ENCODE measurements at regions not wholly inside any gene's neighbourhood (a gene's known extent, or its start where the extent isn't known, plus 50 kb on each side); places are given as distances from the start of the nearest gene placed in this dataset.
"Not testable (repeated sequence)": the region's sequence is repeated elsewhere in the genome, so short reads cannot be mapped to it uniquely, and the experiment has no call there.

DNA sequence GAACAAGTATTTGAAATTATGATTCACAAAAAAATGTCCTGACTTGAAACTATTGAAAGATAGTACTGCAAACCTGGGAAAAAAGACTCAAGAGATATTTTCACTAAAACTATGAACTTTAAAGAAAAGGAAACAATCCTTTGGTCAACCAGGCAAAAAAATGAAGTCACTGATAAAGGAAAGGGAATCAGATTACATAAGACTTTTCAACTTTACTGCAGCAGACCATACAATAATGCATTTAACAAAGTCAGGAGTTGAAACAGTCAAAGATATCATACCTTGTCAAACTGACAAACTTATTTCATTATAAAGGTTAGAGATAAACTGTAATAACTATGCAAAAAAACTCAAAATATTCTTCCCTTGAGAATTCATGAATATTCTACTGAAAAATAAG, 361.6 kb downstream of the DLEU7 start:
- H3K4me3 ChIP-seq (replicated peaks in 1 of 2; ENCODE audit: low read depth in 2 of 2, low read length in 2 of 2): no peak overlapping the region
- TF ChIP-seq, protein P1, sequence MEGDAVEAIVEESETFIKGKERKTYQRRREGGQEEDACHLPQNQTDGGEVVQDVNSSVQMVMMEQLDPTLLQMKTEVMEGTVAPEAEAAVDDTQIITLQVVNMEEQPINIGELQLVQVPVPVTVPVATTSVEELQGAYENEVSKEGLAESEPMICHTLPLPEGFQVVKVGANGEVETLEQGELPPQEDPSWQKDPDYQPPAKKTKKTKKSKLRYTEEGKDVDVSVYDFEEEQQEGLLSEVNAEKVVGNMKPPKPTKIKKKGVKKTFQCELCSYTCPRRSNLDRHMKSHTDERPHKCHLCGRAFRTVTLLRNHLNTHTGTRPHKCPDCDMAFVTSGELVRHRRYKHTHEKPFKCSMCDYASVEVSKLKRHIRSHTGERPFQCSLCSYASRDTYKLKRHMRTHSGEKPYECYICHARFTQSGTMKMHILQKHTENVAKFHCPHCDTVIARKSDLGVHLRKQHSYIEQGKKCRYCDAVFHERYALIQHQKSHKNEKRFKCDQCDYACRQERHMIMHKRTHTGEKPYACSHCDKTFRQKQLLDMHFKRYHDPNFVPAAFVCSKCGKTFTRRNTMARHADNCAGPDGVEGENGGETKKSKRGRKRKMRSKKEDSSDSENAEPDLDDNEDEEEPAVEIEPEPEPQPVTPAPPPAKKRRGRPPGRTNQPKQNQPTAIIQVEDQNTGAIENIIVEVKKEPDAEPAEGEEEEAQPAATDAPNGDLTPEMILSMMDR (IDR thresholded peaks at IDR 0.05; ENCODE audit: low read depth, low read length): no peak

DNA sequence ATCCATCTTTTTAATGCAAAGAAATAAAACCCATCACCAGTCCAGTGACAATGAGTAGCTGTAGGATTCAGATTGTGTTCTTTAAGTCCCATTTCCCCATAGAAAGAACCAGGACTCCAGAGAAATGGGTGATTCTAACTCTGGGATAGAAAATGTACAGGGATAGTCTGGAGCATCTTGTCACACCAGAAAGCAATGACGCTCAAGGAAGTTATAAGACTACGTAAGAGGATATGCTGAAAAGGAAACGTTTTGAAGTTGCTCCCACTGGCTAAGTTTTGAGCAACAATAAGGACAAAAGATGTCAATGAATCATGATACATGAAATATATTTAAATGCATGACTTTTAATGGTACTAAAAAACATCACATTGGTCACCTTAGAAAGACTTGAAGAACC, 360.1 kb downstream of the DLEU7 start:
- DNase-seq (ENCODE audit: low read depth in 2 of 2): no peak
- TF ChIP-seq, protein P1 (IDR thresholded peaks at IDR 0.05; ENCODE audit: low read depth, low read length): no peak
- no peak overlapping the region for H3K4me3 ChIP-seq (replicated peaks in 1 of 2; ENCODE audit: low read depth in 2 of 2, low read length in 2 of 2)

More for the DNA sequence above, 361.6 kb downstream of the DLEU7 start:
- no peak for DNase-seq (ENCODE audit: low read depth in 2 of 2)

DNA sequence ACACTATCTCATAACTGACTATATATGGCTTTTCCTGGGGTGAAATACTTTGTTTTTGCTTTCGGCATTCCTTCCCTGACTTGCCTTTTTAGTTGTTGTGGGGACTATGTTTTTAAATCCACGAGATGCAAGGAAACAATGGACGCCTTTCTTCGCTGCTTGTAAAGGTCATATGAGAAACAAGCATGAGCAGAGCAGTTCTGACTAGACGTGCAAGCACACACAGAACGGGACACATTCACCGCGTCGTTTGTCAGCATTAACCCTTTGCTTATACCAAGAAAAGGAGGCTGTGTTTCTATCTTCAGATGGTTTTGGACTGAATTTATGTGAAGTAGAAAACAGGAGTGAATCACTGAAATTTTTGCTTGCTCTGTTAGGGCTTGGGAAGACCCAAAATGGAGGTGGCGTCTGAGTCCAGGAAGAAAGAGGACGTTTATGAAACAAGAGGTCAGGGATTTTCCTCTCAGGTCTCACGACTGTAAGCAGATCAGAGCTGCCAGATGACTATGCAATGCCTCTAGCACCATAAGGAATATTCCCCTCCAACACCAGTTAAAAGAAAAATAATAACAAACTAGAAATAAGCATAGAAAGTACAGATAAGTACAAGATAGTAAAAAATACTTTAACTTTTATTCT, 358.9 kb downstream of the DLEU7 start:
- no peak overlapping the region for H3K4me3 ChIP-seq (replicated peaks in 1 of 2; ENCODE audit: low read depth in 2 of 2, low read length in 2 of 2)
- TF ChIP-seq, protein P1 (IDR thresholded peaks at IDR 0.05; ENCODE audit: low read depth, low read length): no peak
- DNase-seq (ENCODE audit: low read depth in 2 of 2): peak in 1 of 2 donors; percentile 25

DNA sequence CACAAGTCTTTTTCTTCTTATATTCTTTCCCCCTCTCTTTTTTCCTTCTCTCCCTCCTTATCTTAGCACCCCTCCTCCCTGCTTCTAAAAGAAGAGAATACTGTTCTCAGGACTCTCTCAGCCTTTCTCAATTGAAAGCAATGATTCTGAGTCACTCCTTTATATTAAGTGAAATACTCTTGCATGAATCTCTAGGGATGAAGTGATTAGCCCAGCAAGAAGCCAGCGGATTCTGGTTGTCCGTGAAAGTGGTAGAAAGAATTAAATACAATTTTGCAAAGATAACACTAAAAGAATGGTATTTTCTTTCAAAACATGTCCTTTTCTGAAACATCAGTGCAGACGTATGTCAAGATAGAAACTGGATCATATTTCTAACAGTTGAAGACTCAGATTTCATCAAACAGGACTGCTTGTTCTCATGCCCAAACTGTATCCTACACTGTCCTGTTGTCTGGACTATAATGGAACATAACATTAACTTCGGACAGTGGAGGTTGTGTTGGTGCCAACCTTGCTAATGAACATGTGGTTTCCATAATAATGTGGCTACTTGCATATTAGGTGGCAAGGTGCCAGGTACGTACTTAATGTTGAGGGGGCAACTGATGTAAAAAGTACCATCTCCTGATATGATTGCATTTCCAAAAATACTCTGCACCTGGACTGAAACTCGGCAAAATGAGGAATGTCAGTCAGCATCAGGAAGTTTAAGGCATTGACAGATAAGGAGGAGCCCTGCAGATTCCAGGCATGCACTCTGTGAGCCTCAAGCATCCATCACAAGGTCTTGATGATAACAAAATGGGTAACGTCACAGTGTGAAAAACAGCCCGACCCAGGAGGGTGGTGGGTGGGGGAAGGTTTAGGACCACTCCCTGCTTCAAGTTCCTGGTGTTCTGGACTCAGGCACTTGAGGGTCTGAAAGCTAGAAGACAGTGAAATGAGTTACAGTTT, 357.2 kb downstream of the DLEU7 start:
- TF ChIP-seq, protein P1 (IDR thresholded peaks at IDR 0.05; ENCODE audit: low read depth, low read length): no peak
- no peak overlapping the region for H3K4me3 ChIP-seq (replicated peaks in 1 of 2; ENCODE audit: low read depth in 2 of 2, low read length in 2 of 2)
- peak; percentile 66 to 77 for DNase-seq (ENCODE audit: low read depth in 2 of 2)

DNA sequence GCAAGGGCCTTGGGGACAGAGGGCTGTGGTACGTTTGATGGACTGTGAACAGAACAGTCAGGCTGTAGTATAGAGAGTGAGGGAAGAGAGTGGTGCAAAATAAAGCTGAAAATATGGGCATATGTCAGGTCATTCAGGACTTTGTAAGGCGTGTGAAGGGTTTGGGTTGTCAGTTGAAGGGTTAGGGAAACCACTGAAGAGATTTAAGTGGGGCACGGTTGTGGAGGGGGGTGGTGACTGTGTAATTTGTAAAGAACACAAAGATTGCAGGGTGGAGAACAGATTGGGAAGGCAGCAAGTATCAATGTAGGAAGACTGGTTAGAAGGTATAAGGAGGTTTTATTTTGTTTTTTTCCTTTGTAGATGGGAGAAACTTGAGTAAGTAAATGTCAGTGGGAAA, 349.8 kb downstream of the DLEU7 start:
- TF ChIP-seq, protein P1 (IDR thresholded peaks at IDR 0.05; ENCODE audit: low read depth, low read length): no peak
- H3K4me3 ChIP-seq (replicated peaks in 1 of 2; ENCODE audit: low read depth in 2 of 2, low read length in 2 of 2): no peak overlapping the region
- no peak for DNase-seq (ENCODE audit: low read depth in 2 of 2)

DNA sequence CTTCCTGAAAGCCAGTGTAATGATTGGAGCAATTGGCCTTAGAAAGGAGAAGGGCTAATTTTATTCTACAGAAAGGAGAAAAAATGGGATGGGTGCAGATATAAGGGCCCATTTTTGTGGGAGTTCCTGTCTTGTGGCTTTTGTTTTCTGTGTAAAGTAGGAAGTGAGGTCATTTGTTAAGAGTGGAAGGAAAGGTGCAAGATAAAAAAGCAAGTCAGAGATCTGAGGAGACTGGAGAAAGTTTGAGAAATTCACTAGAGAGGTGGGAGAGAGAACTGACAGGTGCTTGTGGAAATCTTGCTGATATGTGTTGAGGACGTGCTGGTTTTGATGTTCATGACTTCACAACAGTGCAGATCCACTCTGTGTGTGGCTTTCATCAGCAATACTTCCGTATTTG, 349.4 kb downstream of the DLEU7 start:
- no peak for DNase-seq (ENCODE audit: low read depth in 2 of 2)
- H3K4me3 ChIP-seq (replicated peaks in 1 of 2; ENCODE audit: low read depth in 2 of 2, low read length in 2 of 2): no peak overlapping the region
- TF ChIP-seq, protein P1 (IDR thresholded peaks at IDR 0.05; ENCODE audit: low read depth, low read length): no peak

DNA sequence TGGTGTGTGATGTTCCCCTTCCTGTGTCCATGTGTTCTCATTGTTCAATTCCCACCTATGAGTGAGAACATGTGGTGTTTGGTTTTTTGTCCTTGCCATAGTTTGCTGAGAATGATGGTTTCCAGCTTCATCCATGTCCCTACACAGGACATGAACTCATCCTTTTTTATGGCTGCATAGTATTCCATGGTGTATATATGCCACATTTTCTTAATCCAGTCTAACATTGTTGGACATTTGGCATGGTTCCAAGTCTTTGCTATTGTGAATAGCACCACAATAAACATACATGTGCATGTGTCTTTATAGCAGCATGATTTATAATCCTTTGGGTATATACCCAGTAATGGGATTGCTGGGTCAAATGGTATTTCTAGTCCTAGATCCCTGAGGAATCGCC, 340.3 kb downstream of the DLEU7 start:
- DNase-seq (ENCODE audit: low read depth in 2 of 2); H3K4me3 ChIP-seq (replicated peaks in 1 of 2; ENCODE audit: low read depth in 2 of 2, low read length in 2 of 2): not testable (repeated sequence)
